Endothelial cell of umbilical vein (primary cell): ENCODE measurements at regions not wholly inside any gene's neighbourhood (a gene's known extent, or its start where the extent isn't known, plus 50 kb on each side); places are given as distances from the start of the nearest gene placed in this dataset.

Source experiments
- BruUV-seq: library from RNA; stranded (reverse); fragments of 400-500 nt; replicated peaks from 2 replicates; lab custom pipeline; 2021; lab: Mats Ljungman, UMichigan
- CTCF ChIA-PET: fragments of 300-600, 350-600 bp; sonication (Branson Sonifier 250); formaldehyde crosslinking; loops from one replicate; lab custom pipeline; 2021; ENCODE audit warnings: antibody characterized with exemption, inconsistent platforms; lab: Charles Lee
- POLR2A ChIA-PET: fragments of 300-600, 350-600 bp; sonication (Branson Sonifier 250); formaldehyde crosslinking; loops from one replicate; lab custom pipeline; 2021; ENCODE audit warnings: antibody characterized with exemption, inconsistent platforms; lab: Charles Lee
- DNase-seq: peaks from one replicate; pipeline ENCODE4 v3.0.0-alpha.2; 2011; ENCODE audit warnings: low read depth, low spot score
- FAIRE-seq: peaks from 2 replicates; lab custom pipeline; 2011; peaks lifted over from hg19 to GRCh38; lab: Jason Lieb, UNC
- H2AFZ ChIP-seq: 2 replicates; pipeline ENCODE4 v1.6.0; 2012; ENCODE audit warnings: low read depth, low read length, control low read depth, inconsistent platforms
- H3K27ac ChIP-seq: 2 replicates; pipeline ENCODE4 v1.5.1; 2011; ENCODE audit warnings: low read depth, mild to moderate bottlenecking, control low read depth, low read length, moderate library complexity; ENCODE audit not compliant: insufficient read depth
- H3K27me3 ChIP-seq, 2 experiments: 2 replicates each; pipeline versions ENCODE4 v1.6.0 to v1.6.1; 2011; ENCODE audit warnings: low read length in 2 of 2, mixed read lengths in 1 of 2; ENCODE audit not compliant: control insufficient read depth in 2 of 2, insufficient read depth in 2 of 2
- H3K36me3 ChIP-seq, 2 experiments: 2 replicates in 1 of 2; 3 replicates in 1 of 2; pipeline ENCODE4 v1.5.1; 2011; ENCODE audit warnings: low read length in 2 of 2, mild to moderate bottlenecking in 1 of 2, moderate library complexity in 1 of 2; ENCODE audit not compliant: control insufficient read depth in 2 of 2, insufficient read depth in 2 of 2; ENCODE audit errors: extremely low read depth in 1 of 2
- H3K4me1 ChIP-seq: 3 replicates; pipeline ENCODE4 v1.5.1; 2011; ENCODE audit warnings: mild to moderate bottlenecking, low read length; ENCODE audit not compliant: control insufficient read depth, insufficient read depth; ENCODE audit errors: extremely low read depth
- H3K4me2 ChIP-seq: 2 replicates; pipeline ENCODE4 v1.6.1; 2011; ENCODE audit warnings: low read length, control low read depth, mixed read lengths; ENCODE audit not compliant: insufficient read depth
- H3K4me3 ChIP-seq, 3 experiments: fragments of 200-600 bp in 1 of 3; sonication (generic), shearing (Covaris generic) in 1 of 3; replicated peaks in 1 of 3; 2 replicates each; pipeline ENCODE4 v1.5.1; 2011 to 2016; ENCODE audit warnings: control low read depth in 3 of 3, low read length in 3 of 3, mild to moderate bottlenecking in 2 of 3, inconsistent platforms in 1 of 3, low read depth in 1 of 3, moderate library complexity in 1 of 3; ENCODE audit not compliant: insufficient read depth in 1 of 3
- H3K79me2 ChIP-seq: 2 replicates; pipeline ENCODE4 v1.6.0; 2012; ENCODE audit warnings: low read length, inconsistent platforms; ENCODE audit not compliant: control insufficient read depth, insufficient read depth
- H3K9ac ChIP-seq: replicated peaks from 2 replicates; pipeline ENCODE3; 2011; ENCODE audit warnings: low read length, control low read depth; ENCODE audit not compliant: insufficient read depth; ENCODE audit errors: extremely low read depth
- H3K9me1 ChIP-seq: replicated peaks from 3 replicates; pipeline ENCODE4 v1.6.0; 2011; ENCODE audit warnings: mild to moderate bottlenecking, low read length; ENCODE audit not compliant: control insufficient read depth, insufficient read depth; ENCODE audit errors: extremely low read depth
- H3K9me3 ChIP-seq: replicated peaks from 2 replicates; pipeline ENCODE4 v1.5.1; 2012; ENCODE audit warnings: low read length, inconsistent platforms; ENCODE audit not compliant: control insufficient read depth, insufficient read depth
- H4K20me1 ChIP-seq: replicated peaks from 2 replicates; pipeline ENCODE3; 2011; ENCODE audit warnings: mild to moderate bottlenecking, low read length; ENCODE audit not compliant: control insufficient read depth, insufficient read depth; ENCODE audit errors: extremely low read depth
- CTCF ChIP-seq, 2 donors: IDR thresholded peaks; 1 replicate in 1 of 2; 2 replicates in 1 of 2; pipeline ENCODE4 v1.5.1; 2011; ENCODE audit warnings: low read length in 2 of 2, mild to moderate bottlenecking in 2 of 2, moderate library complexity in 2 of 2, control low read depth in 1 of 2, inconsistent platforms in 1 of 2, low read depth in 1 of 2; ENCODE audit not compliant: insufficient read depth in 1 of 2; ENCODE audit errors: extremely low read depth in 1 of 2
- EZH2 ChIP-seq: IDR thresholded peaks from 2 replicates; pipeline ENCODE4 v1.6.1; 2012; ENCODE audit warnings: borderline replicate concordance, low read depth, mild to moderate bottlenecking, moderate library complexity, low read length, inconsistent platforms; ENCODE audit not compliant: severe bottlenecking
- FOS ChIP-seq: IDR thresholded peaks from 2 replicates; pipeline ENCODE4 v1.6.1; 2011; ENCODE audit warnings: mild to moderate bottlenecking, low read length, moderate library complexity, borderline replicate concordance; ENCODE audit not compliant: insufficient read depth
- GATA2 ChIP-seq: IDR thresholded peaks from 2 replicates; pipeline ENCODE4 v1.7.0; 2011; ENCODE audit warnings: low read depth, mild to moderate bottlenecking, moderate library complexity, mixed read lengths, low read length; ENCODE audit not compliant: insufficient read length, insufficient read depth
- JUN ChIP-seq: IDR thresholded peaks from 2 replicates; pipeline ENCODE4 v1.6.1; 2011; ENCODE audit warnings: borderline replicate concordance, low read depth; ENCODE audit not compliant: insufficient read length, insufficient read depth
- MAX ChIP-seq: IDR thresholded peaks from 2 replicates; pipeline ENCODE4 v1.6.1; 2011; ENCODE audit not compliant: insufficient read depth, insufficient read length
- MYC ChIP-seq: IDR thresholded peaks from one replicate; pipeline ENCODE4 v1.6.1; 2011; ENCODE audit warnings: mild to moderate bottlenecking, low read depth, low read length
- POLR2A ChIP-seq: IDR thresholded peaks from 2 replicates; pipeline ENCODE4 v1.6.1; 2012; ENCODE audit warnings: low read depth, mild to moderate bottlenecking, control low read depth, low read length
- POLR2AphosphoS5 ChIP-seq: IDR thresholded peaks from 2 replicates; pipeline ENCODE4 v1.6.1; 2012; ENCODE audit warnings: low read depth, mild to moderate bottlenecking, control low read depth, low read length, moderate library complexity; ENCODE audit not compliant: insufficient read depth
- dilution Hi-C: fragments of 300-500 bp; cut with MboI; formaldehyde crosslinking; loops from one replicate; pipeline ENCODE4 v1.15.0; 2019; ENCODE audit warnings: low sequenced_read_pairs; ENCODE audit not compliant: extremely low pct_ligation_motif_present
- intact Hi-C: fragments of 100-400 bp; cut with micrococcal nuclease; formaldehyde crosslinking; loops from one replicate; pipeline ENCODE4 v1.10.0; 2022

- no TSS peak for BruUV-seq
- DNase-seq (no peak), FAIRE-seq (no peak)
- Histone ChIP-seq H3K27me3 (no peaks in the 10 kb centered on the region), H3K9ac (no peak overlapping the region), H3K4me2 (no peak overlapping the region), H2AFZ (no peak overlapping the region), H3K9me1 (no peaks in the 10 kb centered on the region), H4K20me1 (no peaks in the 10 kb centered on the region), H3K79me2 (no peaks in the 10 kb centered on the region), H3K4me1 (no peaks in the 10 kb centered on the region), H3K36me3 (no peaks in the 10 kb centered on the region), H3K4me3 (no peak overlapping the region), H3K27ac (no peak overlapping the region), H3K9me3 (no peaks in the 10 kb centered on the region)
- POLR2A ChIA-PET: no interaction called here
- intact Hi-C loops: no loop called here
- dilution Hi-C loops: no loop called here
- CTCF ChIA-PET: no interaction called here
- no peak for TF ChIP-seq POLR2A
Measured at GRCh38 chr3:3729261-3729660, 70.0 kb upstream of the LRRN1 start.

- no peak for FAIRE-seq
Measured at GRCh38 chr3:3726549-3726948, 72.7 kb upstream of the LRRN1 start.

More at GRCh38 chr3:3726549-3726948, 72.7 kb upstream of the LRRN1 start:
- H3K27me3 ChIP-seq: no peaks in the 10 kb centered on the region
- H3K4me2 ChIP-seq: no peak overlapping the region
- H4K20me1 ChIP-seq: no peaks in the 10 kb centered on the region
- H3K4me3 ChIP-seq: no peak overlapping the region
- no peaks in the 10 kb centered on the region for H3K79me2 ChIP-seq
- BruUV-seq: no TSS peak
- H2AFZ ChIP-seq: no peak overlapping the region
- H3K9me3 ChIP-seq: no peaks in the 10 kb centered on the region
- no peak overlapping the region for H3K27ac ChIP-seq
- H3K36me3 ChIP-seq: no peaks in the 10 kb centered on the region
- no peak for TF ChIP-seq JUN
- TF ChIP-seq EZH2: no peak
- no peak for TF ChIP-seq FOS
- no peak for TF ChIP-seq GATA2
- no peak for TF ChIP-seq MAX
- TF ChIP-seq CTCF (IDR thresholded peaks at IDR 0.05; ENCODE audit: extremely low read depth in 1 of 2, insufficient read depth in 1 of 2, low read depth in 1 of 2, low read length in 2 of 2): no peak
- no peak for TF ChIP-seq POLR2AphosphoS5
- TF ChIP-seq MYC: no peak
- TF ChIP-seq POLR2A: no peak
- dilution Hi-C loops: no loop called here
- H3K9me1 ChIP-seq: no peaks in the 10 kb centered on the region
- H3K9ac ChIP-seq: no peak overlapping the region
- intact Hi-C loops: no loop called here
- H3K4me1 ChIP-seq: no peaks in the 10 kb centered on the region
- ChIA-PET POLR2A (no interaction called here), CTCF (no interaction called here)
- no peak for DNase-seq
